Cardiac fibroblast (primary cell): ENCODE measurements at regions not wholly inside any gene's neighbourhood (a gene's known extent, or its start where the extent isn't known, plus 50 kb on each side); places are given as distances from the start of the nearest gene placed in this dataset.

Experiments
- DNase-seq, 2 donors: peaks; one replicate each; pipeline versions ENCODE4 v3.0.0 to v3.0.0-alpha.2; 2010; ENCODE audit warnings: low read depth in 2 of 2
- H3K4me3 ChIP-seq, 2 donors: replicated peaks in 1 of 2; 1 replicate in 1 of 2; 2 replicates in 1 of 2; pipeline ENCODE4 v1.5.1; 2011; ENCODE audit warnings: low read depth in 2 of 2, low read length in 2 of 2, mild to moderate bottlenecking in 2 of 2, moderate library complexity in 1 of 2
- CTCF ChIP-seq: IDR thresholded peaks from one replicate; pipeline ENCODE4 v1.5.1; 2011; ENCODE audit warnings: low read depth, mild to moderate bottlenecking, low read length, inconsistent platforms

GRCh38 chr6:9511157-9511556, 903.7 kb downstream of the TFAP2A start:
- DNase-seq = no peak
- no peak for TF ChIP-seq CTCF
- H3K4me3 ChIP-seq = no peak overlapping the region

- no peak for DNase-seq
- no peak for TF ChIP-seq CTCF
- H3K4me3 ChIP-seq = no peak overlapping the region
These were observed 907.6 kb downstream of the TFAP2A start for GRCh38 chr6:9507136-9507895.

GRCh38 chr6:9504191-9504590, 910.7 kb downstream of the TFAP2A start:
- DNase-seq = no peak
- no peak for TF ChIP-seq CTCF
- no peak overlapping the region for H3K4me3 ChIP-seq

- no peak for TF ChIP-seq CTCF
- no peak overlapping the region for H3K4me3 ChIP-seq
- peak; percentile 90 to 92 for DNase-seq
These were observed 911.6 kb downstream of the TFAP2A start for GRCh38 chr6:9503111-9503761.

- no peak for TF ChIP-seq CTCF
- no peak for DNase-seq
- no peak overlapping the region for H3K4me3 ChIP-seq
These were observed 915.2 kb downstream of the TFAP2A start for GRCh38 chr6:9499709-9500108.

GRCh38 chr6:9496837-9497236, 918.0 kb downstream of the TFAP2A start:
- no peak for TF ChIP-seq CTCF
- no peak for DNase-seq
- no peak overlapping the region for H3K4me3 ChIP-seq
